Panc1 (cell line): ENCODE measurements at regions not wholly inside any gene's neighbourhood (a gene's known extent, or its start where the extent isn't known, plus 50 kb on each side); places are given as distances from the start of the nearest gene placed in this dataset.

Source experiments
- ATAC-seq: fragments of 200-7000 bp; cut with Tn5 transposase; 2 replicates; pipeline ENCODE4 v1.9.1; 2020; ENCODE audit warnings: mild to moderate bottlenecking, moderate library complexity
- BruUV-seq: library from RNA; stranded (reverse); fragments of 400-500 nt; replicated peaks from 2 replicates; lab custom pipeline; 2021; lab: Mats Ljungman, UMichigan
- CTCF ChIA-PET: fragments of 300-600 bp; sonication (Branson Sonifier 250); formaldehyde crosslinking; loops from one replicate; lab custom pipeline; 2022; ENCODE audit warnings: antibody characterized with exemption; lab: Charles Lee
- POLR2A ChIA-PET: fragments of 300-600 bp; sonication (Branson Sonifier 250); formaldehyde crosslinking; loops from one replicate; lab custom pipeline; 2022; ENCODE audit warnings: antibody characterized with exemption; lab: Charles Lee
- DNase-seq: peaks from one replicate; pipeline ENCODE4 v3.0.0-alpha.2; 2010; ENCODE audit warnings: low read depth, low spot score
- H3K27ac ChIP-seq: 2 replicates; pipeline ENCODE4 v1.5.1; 2011; ENCODE audit warnings: mild to moderate bottlenecking, low read length, inconsistent platforms
- H3K27me3 ChIP-seq: fragments of 200-500 bp; sonication (Bioruptor generic); 2 replicates; pipeline ENCODE4 v1.6.0; 2014; ENCODE audit warnings: low read length, inconsistent platforms; ENCODE audit not compliant: control insufficient read depth, insufficient read depth
- H3K36me3 ChIP-seq: fragments of 200-500 bp; sonication (Bioruptor generic); 2 replicates; pipeline ENCODE4 v1.5.1; 2014; ENCODE audit warnings: inconsistent platforms, mild to moderate bottlenecking, low read length, moderate library complexity; ENCODE audit not compliant: control insufficient read depth, insufficient read depth
- H3K4me1 ChIP-seq: 2 replicates; pipeline ENCODE4 v1.5.1; 2011; ENCODE audit warnings: inconsistent platforms, mild to moderate bottlenecking, low read length, moderate library complexity; ENCODE audit not compliant: control insufficient read depth, insufficient read depth
- H3K4me3 ChIP-seq, 2 experiments: 2 replicates each; pipeline ENCODE4 v1.5.1; 2011 to 2012; ENCODE audit warnings: low read depth in 2 of 2, low read length in 2 of 2, mild to moderate bottlenecking in 2 of 2, inconsistent platforms in 1 of 2, moderate library complexity in 1 of 2
- H3K9me3 ChIP-seq: fragments of 200-500 bp; sonication (Bioruptor generic); 2 replicates; pipeline ENCODE4 v1.5.1; 2014; ENCODE audit warnings: low read depth, mild to moderate bottlenecking, inconsistent platforms, low read length, moderate library complexity; ENCODE audit not compliant: control insufficient read depth, insufficient read depth
- CTCF ChIP-seq: fragments of 450-650 bp; IDR thresholded peaks from 2 replicates; pipeline ENCODE4 v1.5.1; 2017; ENCODE audit warnings: mild to moderate bottlenecking
- POLR2AphosphoS5 ChIP-seq: IDR thresholded peaks from 2 replicates; pipeline ENCODE4 v1.6.1; 2012; ENCODE audit warnings: mild to moderate bottlenecking, low read depth, low read length, moderate library complexity
- REST ChIP-seq, 2 experiments: IDR thresholded peaks; 2 replicates each; pipeline ENCODE4 v1.6.1; 2011 to 2012; ENCODE audit warnings: low read depth in 2 of 2, control low read depth in 1 of 2, low read length in 1 of 2, mild to moderate bottlenecking in 1 of 2, moderate library complexity in 1 of 2; ENCODE audit not compliant: insufficient read depth in 1 of 2
- SIN3A ChIP-seq: IDR thresholded peaks from 2 replicates; pipeline ENCODE4 v1.6.1; 2012; ENCODE audit warnings: low read depth, mild to moderate bottlenecking, low read length, moderate library complexity, borderline replicate concordance; ENCODE audit not compliant: insufficient read depth
- TCF7L2 ChIP-seq: IDR thresholded peaks from 2 replicates; pipeline ENCODE4 v1.6.1; 2011; ENCODE audit warnings: mild to moderate bottlenecking, low read depth, low read length, inconsistent platforms
- in situ Hi-C: cut with HindIII; loops from 2 replicates; pipeline ENCODE4 v1.10.0; 2016; ENCODE audit warnings: low sequenced_read_pairs, low pct_unique_long_range_greater_than_20kb
- intact Hi-C: fragments of 100-400 bp; cut with micrococcal nuclease; formaldehyde crosslinking; loops from one replicate; pipeline ENCODE4 v1.10.0; 2022; ENCODE audit not compliant: unreplicated experiment

GRCh38 chr16:17843905-17844304, 373.1 kb upstream of the XYLT1 start:
- Histone ChIP-seq H3K36me3 (no peaks in the 10 kb centered on the region), H3K4me1 (no peaks in the 10 kb centered on the region), H3K27ac (no peak overlapping the region), H3K4me3 (no peak overlapping the region), H3K27me3 (peaks cover 7% of the 10 kb centered on the region), H3K9me3 (no peaks in the 10 kb centered on the region)
- no peak for TF ChIP-seq REST (IDR thresholded peaks at IDR 0.05; ENCODE audit: insufficient read depth in 1 of 2, low read depth in 2 of 2, low read length in 1 of 2)
- TF ChIP-seq POLR2AphosphoS5: no peak
- no peak for TF ChIP-seq SIN3A
- TF ChIP-seq TCF7L2: no peak
- TF ChIP-seq CTCF: no peak
- DNase-seq (no peak), ATAC-seq (no peak)
- in situ Hi-C loops (no loop called here), intact Hi-C loops (no loop called here)
- CTCF ChIA-PET: interaction anchor here (0.6 kb wide), 1 partner anchor 203 kb away, joined by 3 read pairs; no protein-coding TSS in a partner anchor
- BruUV-seq: no TSS peak
- POLR2A ChIA-PET: no interaction called here

GRCh38 chr16:17839907-17840306, 369.1 kb upstream of the XYLT1 start:
- ATAC-seq (no peak), DNase-seq (no peak)
- intact Hi-C loops: no loop called here
- Histone ChIP-seq H3K27ac (no peak overlapping the region), H3K27me3 (peaks cover 8% of the 10 kb centered on the region; the same call in 1 of the 2 replicates), H3K4me1 (no peaks in the 10 kb centered on the region), H3K4me3 (no peak overlapping the region), H3K36me3 (no peaks in the 10 kb centered on the region), H3K9me3 (no peaks in the 10 kb centered on the region)
- CTCF ChIA-PET: no interaction called here
- no peak for TF ChIP-seq SIN3A
- TF ChIP-seq CTCF: no peak
- no peak for TF ChIP-seq POLR2AphosphoS5
- TF ChIP-seq REST (IDR thresholded peaks at IDR 0.05; ENCODE audit: insufficient read depth in 1 of 2, low read depth in 2 of 2, low read length in 1 of 2): no peak
- TF ChIP-seq TCF7L2: no peak
- POLR2A ChIA-PET: no interaction called here
- no TSS peak for BruUV-seq
- in situ Hi-C loops: no loop called here
